CD14-positive monocyte (primary cell): ENCODE measurements at regions not wholly inside any gene's neighbourhood (a gene's known extent, or its start where the extent isn't known, plus 50 kb on each side); places are given as distances from the start of the nearest gene placed in this dataset.

Experiments used
- DNase-seq, 3 donors: peaks; one replicate each; pipeline ENCODE4 v3.0.0-alpha.2; 2011 to 2022
- H2AFZ ChIP-seq: 2 replicates; pipeline ENCODE4 v1.6.0; 2012; ENCODE audit warnings: mild to moderate bottlenecking, low read depth, low read length, inconsistent platforms; ENCODE audit not compliant: insufficient read depth, poor library complexity, severe bottlenecking
- H3K27ac ChIP-seq, 2 donors: 1 replicate in 1 of 2; 2 replicates in 1 of 2; pipeline ENCODE4 v1.5.1; 2012 to 2013; ENCODE audit warnings: low read length in 2 of 2, control low read depth in 1 of 2, inconsistent platforms in 1 of 2, low read depth in 1 of 2, mild to moderate bottlenecking in 1 of 2
- H3K27me3 ChIP-seq, 2 donors: one replicate each; pipeline versions ENCODE4 v1.6.0 to v1.6.1; 2011 to 2013; ENCODE audit warnings: low read length in 2 of 2; ENCODE audit not compliant: control insufficient read depth in 2 of 2, insufficient read depth in 2 of 2
- H3K36me3 ChIP-seq, 2 donors: replicated peaks in 1 of 2; 1 replicate in 1 of 2; 2 replicates in 1 of 2; pipeline versions ENCODE4 v1.5.1 to v1.6.1; 2012 to 2013; ENCODE audit warnings: low read length in 2 of 2, control low read depth in 1 of 2, inconsistent platforms in 1 of 2, mild to moderate bottlenecking in 1 of 2; ENCODE audit not compliant: insufficient read depth in 2 of 2, control insufficient read depth in 1 of 2
- H3K4me1 ChIP-seq, 2 donors: 1 replicate in 1 of 2; 2 replicates in 1 of 2; pipeline versions ENCODE4 v1.5.1 to v1.6.1; 2012 to 2013; ENCODE audit warnings: low read length in 2 of 2, control low read depth in 1 of 2, inconsistent platforms in 1 of 2, mild to moderate bottlenecking in 1 of 2, moderate library complexity in 1 of 2; ENCODE audit not compliant: insufficient read depth in 2 of 2, control insufficient read depth in 1 of 2
- H3K4me2 ChIP-seq: replicated peaks from 2 replicates; pipeline ENCODE3; 2012; ENCODE audit warnings: low read length, moderate library complexity, mild to moderate bottlenecking; ENCODE audit not compliant: poor library complexity, severe bottlenecking; ENCODE audit errors: extremely low read depth
- H3K4me3 ChIP-seq, 3 experiments: fragments of 200-600 bp in 1 of 3; sonication (generic) in 1 of 3; replicated peaks in 1 of 3; 1 replicate in 2 of 3; 2 replicates in 1 of 3; pipeline ENCODE4 v1.5.1; 2011 to 2013; ENCODE audit warnings: low read length in 3 of 3, mild to moderate bottlenecking in 3 of 3, control low read depth in 2 of 3, low read depth in 2 of 3, inconsistent platforms in 1 of 3, moderate library complexity in 1 of 3
- H3K79me2 ChIP-seq: 2 replicates; pipeline ENCODE4 v1.6.0; 2012; ENCODE audit warnings: mild to moderate bottlenecking, control low read depth, inconsistent platforms, low read length, moderate library complexity; ENCODE audit not compliant: insufficient read depth
- H3K9ac ChIP-seq: 2 replicates; pipeline ENCODE4 v1.6.0; 2017; ENCODE audit warnings: low read length, mild to moderate bottlenecking; ENCODE audit not compliant: insufficient read depth, poor library complexity, severe bottlenecking
- H3K9me3 ChIP-seq, 2 donors: replicated peaks in 1 of 2; 1 replicate in 1 of 2; 2 replicates in 1 of 2; pipeline versions ENCODE4 v1.5.1 to v1.6.1; 2012 to 2013; ENCODE audit warnings: low read length in 2 of 2, control low read depth in 1 of 2; ENCODE audit not compliant: control insufficient read depth in 1 of 2, insufficient read depth in 1 of 2
- H4K20me1 ChIP-seq: 2 replicates; pipeline ENCODE4 v1.6.0; 2012; ENCODE audit warnings: mild to moderate bottlenecking, low read length, control low read depth, moderate library complexity; ENCODE audit not compliant: insufficient read depth
- H3K27ac Mint-ChIP-seq, 7 donors: one replicate each; pipeline ENCODE4 v1.8.0; 2020; ENCODE audit warnings: mild to moderate bottlenecking in 7 of 7, mixed read lengths in 7 of 7, moderate library complexity in 6 of 7, inconsistent platforms in 2 of 7
- H3K27me3 Mint-ChIP-seq, 3 donors: one replicate each; pipeline ENCODE4 v1.8.0; 2021 to 2022; ENCODE audit warnings: low read depth in 3 of 3, mild to moderate bottlenecking in 3 of 3, mixed read lengths in 3 of 3, moderate library complexity in 3 of 3, inconsistent platforms in 1 of 3
- H3K36me3 Mint-ChIP-seq, 2 donors: one replicate each; pipeline ENCODE4 v1.8.0; 2020; ENCODE audit warnings: mixed read lengths in 2 of 2, inconsistent platforms in 1 of 2, mild to moderate bottlenecking in 1 of 2
- H3K4me1 Mint-ChIP-seq: one replicate; pipeline ENCODE4 v1.8.0; 2020; ENCODE audit warnings: mild to moderate bottlenecking, mixed read lengths
- H3K4me3 Mint-ChIP-seq, 2 donors: one replicate each; pipeline ENCODE4 v1.8.0; 2020; ENCODE audit warnings: mild to moderate bottlenecking in 2 of 2, mixed read lengths in 2 of 2, moderate library complexity in 1 of 2
- H3K9me3 Mint-ChIP-seq, 7 donors: one replicate each; pipeline ENCODE4 v1.8.0; 2020 to 2022; ENCODE audit warnings: mixed read lengths in 7 of 7, mild to moderate bottlenecking in 6 of 7, moderate library complexity in 6 of 7, inconsistent platforms in 2 of 7
- WGBS: methylation state at CpG from one replicate; pipeline ENCODE4 v1.1.5; 2013; ENCODE audit warnings: missing lambda C conversion rate; ENCODE audit not compliant: insufficient coverage; 5-methylcytosine and 5-hydroxymethylcytosine counted together
- intact Hi-C, 2 donors: fragments of 100-400 bp; cut with micrococcal nuclease; formaldehyde crosslinking; loops; one replicate each; pipeline versions ENCODE4 v1.15.0 to v1.15.1; 2023
- TF ChIP-seq, protein P1 (sequence below): fragments of 200-600 bp; IDR thresholded peaks from one replicate; pipeline ENCODE4 v1.8.0; 2022; ENCODE audit warnings: antibody characterized with exemption, mild to moderate bottlenecking

DNA sequence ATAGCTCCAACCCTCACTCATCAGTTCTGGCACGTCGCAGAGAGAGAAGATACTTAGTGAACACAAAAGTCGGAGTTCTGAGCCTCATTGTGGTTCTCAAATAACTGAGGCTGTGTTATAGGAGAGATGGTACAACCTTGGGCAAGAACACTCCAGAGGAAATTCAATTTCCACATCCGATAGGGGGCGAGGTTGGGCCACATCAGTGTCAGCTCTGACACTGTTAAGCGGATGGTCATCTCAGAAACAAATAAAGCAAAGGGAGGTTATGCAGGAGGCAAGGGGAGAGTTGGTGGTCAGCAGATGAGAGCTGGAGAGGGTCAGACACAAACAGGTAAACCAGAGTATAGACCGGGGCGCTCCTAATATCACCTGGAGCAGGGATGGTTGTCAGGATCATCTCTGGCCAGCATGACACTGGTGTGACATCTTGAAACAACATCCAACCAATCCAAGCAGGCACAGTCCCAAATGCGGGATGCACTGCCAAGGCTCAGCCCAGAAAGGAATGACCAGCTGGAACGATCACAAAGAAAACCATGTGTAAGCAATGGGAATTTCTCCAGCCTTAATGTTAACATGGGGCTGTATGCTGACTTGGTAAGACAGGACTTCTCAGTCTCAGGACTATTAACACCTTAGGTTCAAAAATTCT is 331.8 kb downstream of the HACE1 start:
- Mint-ChIP-seq H3K27me3 (peaks cover 0 to 2% (median 0%) of the 10 kb centered on the region in 3 donors), H3K27ac (no peak overlapping the region), H3K4me3 (peak overlapping the region in 1 of 2 donors; percentile 61), H3K9me3 (no peaks in the 10 kb centered on the region), H3K4me1 (peaks cover 18% of the 10 kb centered on the region), H3K36me3 (no peaks in the 10 kb centered on the region)
- TF ChIP-seq, protein P1, sequence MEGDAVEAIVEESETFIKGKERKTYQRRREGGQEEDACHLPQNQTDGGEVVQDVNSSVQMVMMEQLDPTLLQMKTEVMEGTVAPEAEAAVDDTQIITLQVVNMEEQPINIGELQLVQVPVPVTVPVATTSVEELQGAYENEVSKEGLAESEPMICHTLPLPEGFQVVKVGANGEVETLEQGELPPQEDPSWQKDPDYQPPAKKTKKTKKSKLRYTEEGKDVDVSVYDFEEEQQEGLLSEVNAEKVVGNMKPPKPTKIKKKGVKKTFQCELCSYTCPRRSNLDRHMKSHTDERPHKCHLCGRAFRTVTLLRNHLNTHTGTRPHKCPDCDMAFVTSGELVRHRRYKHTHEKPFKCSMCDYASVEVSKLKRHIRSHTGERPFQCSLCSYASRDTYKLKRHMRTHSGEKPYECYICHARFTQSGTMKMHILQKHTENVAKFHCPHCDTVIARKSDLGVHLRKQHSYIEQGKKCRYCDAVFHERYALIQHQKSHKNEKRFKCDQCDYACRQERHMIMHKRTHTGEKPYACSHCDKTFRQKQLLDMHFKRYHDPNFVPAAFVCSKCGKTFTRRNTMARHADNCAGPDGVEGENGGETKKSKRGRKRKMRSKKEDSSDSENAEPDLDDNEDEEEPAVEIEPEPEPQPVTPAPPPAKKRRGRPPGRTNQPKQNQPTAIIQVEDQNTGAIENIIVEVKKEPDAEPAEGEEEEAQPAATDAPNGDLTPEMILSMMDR: peak; percentile 25
- H3K4me1 ChIP-seq: peaks cover 0 to 6% of the 10 kb centered on the region in 2 donors
- H3K4me2 ChIP-seq: no peak overlapping the region
- no peak for DNase-seq
- no peak overlapping the region for H3K4me3 ChIP-seq
- H3K27me3 ChIP-seq: no peaks in the 10 kb centered on the region
- no peaks in the 10 kb centered on the region for H3K9me3 ChIP-seq
- no peak overlapping the region for H3K27ac ChIP-seq
- 79% methylated on average over 4 of the region's 10 CpGs for WGBS
- no peaks in the 10 kb centered on the region for H4K20me1 ChIP-seq
- H2AFZ ChIP-seq: no peak overlapping the region
- no peaks in the 10 kb centered on the region for H3K36me3 ChIP-seq
- no peak overlapping the region for H3K9ac ChIP-seq
- no peaks in the 10 kb centered on the region for H3K79me2 ChIP-seq
- intact Hi-C loops: no loop called here

DNA sequence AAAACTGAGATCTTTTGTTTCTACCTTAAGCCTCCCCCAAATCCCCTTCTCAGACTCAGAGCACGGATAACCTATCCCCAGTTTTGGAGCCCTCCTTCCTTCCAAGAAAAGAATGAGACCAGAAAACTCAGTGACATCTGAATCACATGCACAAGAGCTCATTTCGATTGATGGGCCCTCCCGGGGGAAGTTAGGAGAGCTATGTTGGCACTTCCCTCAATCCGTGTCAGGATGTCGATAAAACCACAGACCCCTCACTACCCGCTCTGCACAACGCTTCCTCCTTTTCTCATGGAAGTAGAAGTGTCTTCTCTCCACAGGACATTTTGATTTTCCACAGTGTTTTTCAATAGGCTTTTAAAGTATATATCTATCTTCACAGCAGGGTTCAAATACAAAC is 332.4 kb downstream of the HACE1 start:
- H3K27ac Mint-ChIP-seq: no peak overlapping the region
- DNase-seq: peak in 2 of 3 donors; percentile 1 to 17
- intact Hi-C loops: no loop called here

More for the DNA sequence above, 332.4 kb downstream of the HACE1 start:
- Histone ChIP-seq H4K20me1 (no peaks in the 10 kb centered on the region), H2AFZ (peak overlapping the region; percentile 4), H3K4me1 (peaks cover 0 to 6% of the 10 kb centered on the region in 2 donors), H3K27ac (no peak overlapping the region), H3K79me2 (no peaks in the 10 kb centered on the region), H3K27me3 (no peaks in the 10 kb centered on the region), H3K9ac (no peak overlapping the region), H3K4me3 (no peak overlapping the region), H3K4me2 (peak overlapping the region; percentile 1), H3K36me3 (no peaks in the 10 kb centered on the region), H3K9me3 (no peaks in the 10 kb centered on the region)
- H3K27me3 Mint-ChIP-seq: peaks cover 0 to 2% (median 0%) of the 10 kb centered on the region in 3 donors
- TF ChIP-seq, protein P1: no peak
- no CpG with 5 or more reads among the region's 7 CpGs for WGBS
- H3K4me3 Mint-ChIP-seq: peak overlapping the region in 1 of 2 donors; percentile 61
- peaks cover 15% of the 10 kb centered on the region for H3K4me1 Mint-ChIP-seq
- H3K9me3 Mint-ChIP-seq: no peaks in the 10 kb centered on the region
- H3K36me3 Mint-ChIP-seq: no peaks in the 10 kb centered on the region
